HepG2 (cell line): ENCODE measurements at regions not wholly inside any gene's neighbourhood (a gene's known extent, or its start where the extent isn't known, plus 50 kb on each side); places are given as distances from the start of the nearest gene placed in this dataset.

ENCODE experiments used
- ATAC-seq: fragments of 200-7000 bp; cut with Tn5 transposase; 3 replicates; pipeline ENCODE4 v1.9.1; 2020; ENCODE audit warnings: mild to moderate bottlenecking, moderate library complexity
- BruUV-seq: library from RNA; stranded (reverse); fragments of 400-500 nt; replicated peaks from 2 replicates; lab custom pipeline; 2021; lab: Mats Ljungman, UMichigan
- CTCF ChIA-PET: fragments of 300-600 bp; formaldehyde crosslinking; extraction: SDS; loops from one replicate; lab custom pipeline; 2021; ENCODE audit warnings: low total read pairs, inconsistent platforms, low intra/inter-chr PET ratio; lab: Yijun Ruan, JAX
- POLR2A ChIA-PET: fragments of 350-600 bp; sonication (Branson Sonifier 250); formaldehyde crosslinking; loops from one replicate; lab custom pipeline; 2020; ENCODE audit warnings: antibody characterized with exemption, inconsistent platforms; lab: Yijun Ruan, JAX
- DNase-seq: peaks from one replicate; pipeline ENCODE4 v3.0.0-alpha.2; 2015; ENCODE audit warnings: low spot score
- FAIRE-seq: peaks from 3 replicates; lab custom pipeline; 2011; peaks lifted over from hg19 to GRCh38; lab: Jason Lieb, UNC
- H2AFZ ChIP-seq: one replicate; pipeline ENCODE4 v1.6.1; 2011; ENCODE audit warnings: low read length, inconsistent platforms
- H3K27ac ChIP-seq: fragments of 300-600 bp; 3 replicates; pipeline ENCODE4 v1.8.0; 2011; ENCODE audit warnings: mixed run types, mild to moderate bottlenecking, mixed read lengths, low read length, inconsistent platforms; ENCODE audit not compliant: insufficient read depth; ENCODE audit errors: extremely low read length
- H3K27me3 ChIP-seq, 2 experiments: fragments of 200-600 bp in 1 of 2; 2 replicates in 1 of 2; 3 replicates in 1 of 2; pipeline versions ENCODE4 v1.6.0 to v1.8.0; 2011; ENCODE audit warnings: low read length in 2 of 2, mild to moderate bottlenecking in 2 of 2, moderate library complexity in 2 of 2, inconsistent platforms in 1 of 2; ENCODE audit not compliant: insufficient read depth in 2 of 2, control insufficient read depth in 1 of 2
- H3K36me3 ChIP-seq, 2 experiments: fragments of 200-600 bp in 1 of 2; replicated peaks in 1 of 2; 2 replicates in 1 of 2; 3 replicates in 1 of 2; pipeline versions ENCODE4 v1.5.1 to v1.8.0; 2011; ENCODE audit warnings: low read length in 2 of 2, inconsistent platforms in 1 of 2; ENCODE audit not compliant: insufficient read depth in 2 of 2, control insufficient read depth in 1 of 2
- H3K4me1 ChIP-seq: 2 replicates; pipeline ENCODE4 v1.5.1; 2012; ENCODE audit warnings: low read length, inconsistent platforms; ENCODE audit not compliant: insufficient read depth
- H3K4me2 ChIP-seq: 2 replicates; pipeline ENCODE4 v1.6.0; 2011; ENCODE audit warnings: low read depth, low read length, inconsistent platforms
- H3K4me3 ChIP-seq, 3 experiments: fragments of 200-600 bp in 1 of 3; sonication (generic), shearing (Covaris generic) in 1 of 3; replicated peaks in 1 of 3; 2 replicates each; pipeline ENCODE4 v1.5.1; 2011 to 2016; ENCODE audit warnings: low read length in 3 of 3, inconsistent platforms in 2 of 3, low read depth in 2 of 3, mild to moderate bottlenecking in 2 of 3, control low read depth in 1 of 3, mixed read lengths in 1 of 3; ENCODE audit not compliant: insufficient read depth in 1 of 3
- H3K79me2 ChIP-seq: one replicate; pipeline ENCODE4 v1.6.1; 2011; ENCODE audit warnings: low read length, inconsistent platforms; ENCODE audit not compliant: insufficient read depth
- H3K9ac ChIP-seq: 2 replicates; pipeline ENCODE4 v1.6.0; 2011; ENCODE audit warnings: mild to moderate bottlenecking, low read depth, low read length, inconsistent platforms; ENCODE audit not compliant: insufficient read depth
- H3K9me3 ChIP-seq: 2 replicates; pipeline ENCODE4 v1.5.1; 2012; ENCODE audit warnings: mild to moderate bottlenecking, low read length
- H4K20me1 ChIP-seq: 2 replicates; pipeline ENCODE4 v1.6.0; 2011; ENCODE audit warnings: inconsistent platforms, mild to moderate bottlenecking, low read length, moderate library complexity; ENCODE audit not compliant: insufficient read depth
- ATF7 ChIP-seq, 2 experiments: fragments of 450-650 bp in 1 of 2; sonication (generic) in 1 of 2; formaldehyde crosslinking in 1 of 2; IDR thresholded peaks; 2 replicates each; pipeline versions ENCODE4 v1.4.0 to v1.6.1; 2016 to 2020; ENCODE audit warnings: antibody characterized with exemption in 1 of 2, mild to moderate bottlenecking in 1 of 2, missing genetic modification reagents in 1 of 2
- MAFF ChIP-seq: IDR thresholded peaks from 2 replicates; pipeline ENCODE4 v1.6.1; 2011; ENCODE audit warnings: low read depth, low read length, improper control_type of control experiment
- NRL ChIP-seq: sonication (generic); formaldehyde crosslinking; IDR thresholded peaks from 2 replicates; pipeline ENCODE4 v1.5.0; 2020; ENCODE audit warnings: missing genetic modification reagents, mild to moderate bottlenecking, moderate library complexity, borderline replicate concordance
- PLSCR1 ChIP-seq: sonication (generic); formaldehyde crosslinking; IDR thresholded peaks from 2 replicates; pipeline ENCODE4 v1.5.0; 2020; ENCODE audit warnings: missing genetic modification reagents, mild to moderate bottlenecking, borderline replicate concordance
- PREB ChIP-seq: sonication (generic); formaldehyde crosslinking; IDR thresholded peaks from 2 replicates; pipeline ENCODE4 v1.4.0; 2020; ENCODE audit warnings: missing genetic modification reagents
- RXRA ChIP-seq: sonication (generic); formaldehyde crosslinking; IDR thresholded peaks from 2 replicates; pipeline ENCODE4 v1.5.1; 2020; ENCODE audit warnings: missing genetic modification reagents
- SATB2 ChIP-seq: sonication (generic); formaldehyde crosslinking; IDR thresholded peaks from 2 replicates; pipeline ENCODE4 v1.5.0; 2020; ENCODE audit warnings: missing genetic modification reagents
- TRIM24 ChIP-seq: sonication (generic); formaldehyde crosslinking; IDR thresholded peaks from 2 replicates; pipeline ENCODE4 v1.8.0; 2022; ENCODE audit warnings: mild to moderate bottlenecking, missing genetic modification reagents
- U2AF1 ChIP-seq: fragments of 200-400 bp; formaldehyde crosslinking; optimal IDR thresholded peaks from 2 replicates; pipeline ENCODE3; 2017; ENCODE audit warnings: mild to moderate bottlenecking, low read depth, low read length
- XRCC5 ChIP-seq: fragments of 200-400 bp; formaldehyde crosslinking; optimal IDR thresholded peaks from 2 replicates; pipeline ENCODE3; 2017; ENCODE audit warnings: mild to moderate bottlenecking, low read length
- ZNF20 ChIP-seq: sonication (generic); formaldehyde crosslinking; IDR thresholded peaks from 2 replicates; pipeline ENCODE4 v1.4.0; 2020; ENCODE audit warnings: mild to moderate bottlenecking, moderate library complexity, missing genetic modification reagents
- ZNF280B ChIP-seq: sonication (generic); formaldehyde crosslinking; IDR thresholded peaks from 2 replicates; pipeline ENCODE4 v1.5.0; 2020; ENCODE audit warnings: missing genetic modification reagents, mild to moderate bottlenecking, borderline replicate concordance
- ZNF296 ChIP-seq: sonication (generic); formaldehyde crosslinking; conservative IDR thresholded peaks from 2 replicates; pipeline ENCODE4 v1.5.0; 2020; ENCODE audit warnings: mild to moderate bottlenecking, missing genetic modification reagents
- ZNF614 ChIP-seq: IDR thresholded peaks from 2 replicates; pipeline ENCODE4 v1.6.1; 2018; ENCODE audit warnings: missing biosample characterization, missing genetic modification reagents, inconsistent platforms, borderline replicate concordance
- WGBS: methylation state at CpG from one replicate; pipeline ENCODE4 v1.1.6; 2017; ENCODE audit warnings: low lambda C conversion rate; 5-methylcytosine and 5-hydroxymethylcytosine counted together
- in situ Hi-C: cut with HindIII; loops from 2 replicates; pipeline ENCODE4 v1.10.0; 2017; ENCODE audit warnings: low pct_unique_long_range_greater_than_20kb; ENCODE audit not compliant: extremely low pct_ligation_motif_present
- intact Hi-C: fragments of 100-400 bp; cut with micrococcal nuclease; formaldehyde crosslinking; loops from one replicate; pipeline ENCODE4 v1.10.0; 2022; ENCODE audit not compliant: unreplicated experiment

- CTCF ChIA-PET = no interaction called here
- no peak for ATAC-seq
- in situ Hi-C loops (no loop called here), intact Hi-C loops (no loop called here)
- BruUV-seq = no TSS peak
- Histone ChIP-seq H3K9me3 (no peaks in the 10 kb centered on the region), H3K36me3 (no peaks in the 10 kb centered on the region), H3K27ac (no peak overlapping the region), H4K20me1 (no peaks in the 10 kb centered on the region), H2AFZ (no peak overlapping the region), H3K4me2 (no peak overlapping the region), H3K27me3 (peaks cover 11 to 77% of the 10 kb centered on the region in 2 experiments), H3K9ac (no peak overlapping the region)
- no peak for DNase-seq
- no peak for FAIRE-seq
- TF ChIP-seq XRCC5 (no peak), U2AF1 (no peak), SATB2 (CRISPR knock-in tag) (no peak), ZNF20 (no peak), PREB (CRISPR knock-in tag) (no peak), ATF7 (IDR thresholded peaks at IDR 0.05) (peak; percentile 69), ATF7 (CRISPR knock-in tag; IDR thresholded peaks at IDR 0.05) (no peak)
- TF ChIP-seq, all 625 proteins: peak for 1
- 61% methylated on average over 16 of the region's 16 CpGs for WGBS
- no peaks in the 10 kb centered on the region for H3K4me1 ChIP-seq
- no peak overlapping the region for H3K4me3 ChIP-seq
- POLR2A ChIA-PET = no interaction called here
- no peaks in the 10 kb centered on the region for H3K79me2 ChIP-seq
Observed at GRCh38 chr2:241997017-241997416, 127.5 kb downstream of the RTP5 start.

- ATAC-seq (no peak; the same call in 2 of the 3 replicates), DNase-seq (no peak), FAIRE-seq (no peak)
- H3K4me3 ChIP-seq = no peak overlapping the region
- WGBS = 56% methylated on average over 6 of the region's 16 CpGs
- BruUV-seq = no TSS peak
- no peaks in the 10 kb centered on the region for H3K36me3 ChIP-seq
- no peaks in the 10 kb centered on the region for H3K79me2 ChIP-seq
- no peak overlapping the region for H3K4me2 ChIP-seq
- TF ChIP-seq ZNF614 = no peak
- TF ChIP-seq ZNF296 (CRISPR knock-in tag) = no peak
- 0 out of 2 replicates have a peak, but pooled peaks have one; percentile 48 for TF ChIP-seq NRL (CRISPR knock-in tag)
- TF ChIP-seq MAFF = no peak
- TF ChIP-seq ZNF280B (CRISPR knock-in tag) = peak; percentile 25; the same call in 1 of the 2 replicates
- TF ChIP-seq PLSCR1 (CRISPR knock-in tag) = no peak
- TF ChIP-seq RXRA (CRISPR knock-in tag) = 0 out of 2 replicates have a peak, but pooled peaks have one; percentile 29
- TF ChIP-seq TRIM24 (CRISPR knock-in tag) = no peak
- in situ Hi-C loops (no loop called here), intact Hi-C loops (no loop called here)
- no peak overlapping the region for H3K27ac ChIP-seq
- ChIA-PET CTCF (no interaction called here), POLR2A (no interaction called here)
- peaks cover 10% of the 10 kb centered on the region for H3K4me1 ChIP-seq
- no peaks in the 10 kb centered on the region for H4K20me1 ChIP-seq
- no peak overlapping the region for H2AFZ ChIP-seq
- H3K9ac ChIP-seq = no peak overlapping the region
- peaks cover 9 to 71% of the 10 kb centered on the region in 2 experiments for H3K27me3 ChIP-seq
- H3K9me3 ChIP-seq = no peaks in the 10 kb centered on the region
Observed at GRCh38 chr2:241999184-241999583, 129.7 kb downstream of the RTP5 start.
